HCT116 (cell line): ENCODE measurements at regions not wholly inside any gene's neighbourhood (a gene's known extent, or its start where the extent isn't known, plus 50 kb on each side); places are given as distances from the start of the nearest gene placed in this dataset.

ENCODE experiments used
- ATAC-seq: fragments of 200-7000 bp; cut with Tn5 transposase; 2 replicates; pipeline ENCODE4 v1.9.1; 2020; ENCODE audit warnings: mild to moderate bottlenecking, moderate library complexity
- BruUV-seq: library from RNA; stranded (reverse); fragments of 400-500 nt; replicated peaks from 2 replicates; lab custom pipeline; 2021; lab: Mats Ljungman, UMichigan
- CTCF ChIA-PET: fragments of 300-600 bp; sonication (Branson Sonifier 250); formaldehyde crosslinking; loops from one replicate; lab custom pipeline; 2021; ENCODE audit warnings: antibody characterized with exemption; lab: Charles Lee
- POLR2A ChIA-PET: fragments of 300-600, 350-600 bp; sonication (Branson Sonifier 250); formaldehyde crosslinking; loops from one replicate; lab custom pipeline; 2021; ENCODE audit warnings: antibody characterized with exemption; lab: Charles Lee
- RAD21 ChIA-PET, 2 experiments: fragments of 300-600 bp; sonication (Branson Sonifier 250); formaldehyde crosslinking; loops; one replicate each; lab custom pipeline; 2023; ENCODE audit warnings: low total read pairs in 2 of 2; ENCODE audit not compliant: uncharacterized antibody in 2 of 2, unreplicated experiment in 2 of 2, low non-redundant PET in 1 of 2; lab: Charles Lee
- DNase-seq: peaks from one replicate; pipeline ENCODE4 v3.0.0-alpha.2; 2010; ENCODE audit warnings: low read depth, low spot score
- H2AFZ ChIP-seq: fragments of 200-600 bp; shearing (Covaris generic), sonication (generic); 2 replicates; pipeline ENCODE4 v1.6.1; 2017; ENCODE audit warnings: low read depth, mixed run types, mixed read lengths, antibody characterized with exemption, low read length; ENCODE audit not compliant: poor library complexity, severe bottlenecking
- H3K27ac ChIP-seq: 2 replicates; pipeline ENCODE4 v1.5.1; 2012; ENCODE audit warnings: low read depth, low read length
- H3K27me3 ChIP-seq: fragments of 200-600 bp; sonication (generic); 2 replicates; pipeline ENCODE4 v1.6.1; 2016; ENCODE audit warnings: mixed run types, low read length, mixed read lengths; ENCODE audit not compliant: insufficient read depth
- H3K36me3 ChIP-seq, 2 experiments: fragments of 200-500 bp in 1 of 2; fragments of 200-600 bp in 1 of 2; sonication (Bioruptor generic) in 1 of 2; sonication (generic) in 1 of 2; 2 replicates each; pipeline versions ENCODE4 v1.5.1 to v1.6.1; 2014 to 2016; ENCODE audit warnings: low read length in 2 of 2, inconsistent platforms in 1 of 2, mixed read lengths in 1 of 2, mixed run types in 1 of 2; ENCODE audit not compliant: insufficient read depth in 2 of 2, control insufficient read depth in 1 of 2
- H3K4me1 ChIP-seq, 2 experiments: fragments of 200-600 bp in 1 of 2; sonication (generic) in 1 of 2; 2 replicates each; pipeline versions ENCODE4 v1.5.1 to v1.6.1; 2012 to 2017; ENCODE audit warnings: low read length in 2 of 2, inconsistent platforms in 1 of 2, mild to moderate bottlenecking in 1 of 2, mixed read lengths in 1 of 2, mixed run types in 1 of 2, moderate library complexity in 1 of 2; ENCODE audit not compliant: insufficient read depth in 2 of 2, control insufficient read depth in 1 of 2
- H3K4me2 ChIP-seq: fragments of 200-600 bp; sonication (generic); 2 replicates; pipeline ENCODE4 v1.6.1; 2017; ENCODE audit warnings: mixed run types, low read length, mixed read lengths
- H3K4me3 ChIP-seq, 2 experiments: fragments of 200-600 bp in 1 of 2; sonication (generic) in 1 of 2; replicated peaks in 1 of 2; 2 replicates each; pipeline ENCODE4 v1.5.1; 2011 to 2016; ENCODE audit warnings: low read length in 2 of 2, control low read depth in 1 of 2, low read depth in 1 of 2, mild to moderate bottlenecking in 1 of 2, mixed read lengths in 1 of 2, mixed run types in 1 of 2
- H3K79me2 ChIP-seq: fragments of 200-600 bp; sonication (generic); 2 replicates; pipeline ENCODE4 v1.6.1; 2017; ENCODE audit warnings: mild to moderate bottlenecking, mixed run types, low read length, moderate library complexity, mixed read lengths; ENCODE audit not compliant: insufficient read depth
- H3K9ac ChIP-seq: fragments of 200-600 bp; sonication (generic); 2 replicates; pipeline ENCODE4 v1.6.1; 2016; ENCODE audit warnings: low read length, mixed read lengths
- H3K9me2 ChIP-seq: fragments of 200-600 bp; sonication (generic), shearing (Covaris generic); 2 replicates; pipeline ENCODE4 v1.6.1; 2017; ENCODE audit warnings: mixed run types, mild to moderate bottlenecking, moderate library complexity; ENCODE audit not compliant: insufficient read depth
- H3K9me3 ChIP-seq, 2 experiments: fragments of 200-500 bp in 1 of 2; fragments of 200-600 bp in 1 of 2; sonication (Bioruptor generic) in 1 of 2; sonication (generic) in 1 of 2; 2 replicates each; pipeline ENCODE4 v1.6.1; 2014 to 2017; ENCODE audit warnings: low read length in 2 of 2, mixed read lengths in 2 of 2, inconsistent platforms in 1 of 2, low read depth in 1 of 2, mild to moderate bottlenecking in 1 of 2, mixed run types in 1 of 2, moderate library complexity in 1 of 2; ENCODE audit not compliant: control insufficient read depth in 1 of 2, insufficient read depth in 1 of 2
- H4K20me1 ChIP-seq: fragments of 200-600 bp; sonication (generic), shearing (Covaris generic); 2 replicates; pipeline ENCODE4 v1.6.1; 2017; ENCODE audit warnings: mixed run types, mild to moderate bottlenecking, moderate library complexity; ENCODE audit not compliant: insufficient read depth
- CBX3 ChIP-seq: IDR thresholded peaks from 2 replicates; pipeline ENCODE4 v1.6.1; 2012; ENCODE audit warnings: low read depth
- CEBPB ChIP-seq: IDR thresholded peaks from 2 replicates; pipeline ENCODE4 v1.6.1; 2012; ENCODE audit warnings: low read depth
- ELF1 ChIP-seq: IDR thresholded peaks from 2 replicates; pipeline ENCODE4 v1.6.1; 2012; ENCODE audit warnings: low read depth, borderline replicate concordance
- EZH2 ChIP-seq: fragments of 200-600 bp; sonication (generic); IDR thresholded peaks from 2 replicates; pipeline ENCODE4 v1.6.1; 2017; ENCODE audit warnings: antibody characterized with exemption, mixed run types
- EZH2phosphoT487 ChIP-seq: fragments of 200-600 bp; IDR thresholded peaks from 2 replicates; pipeline ENCODE4 v1.6.1; 2018; ENCODE audit warnings: antibody characterized with exemption, borderline replicate concordance
- JUND ChIP-seq: IDR thresholded peaks from 2 replicates; pipeline ENCODE4 v1.6.1; 2012
- POLR2A ChIP-seq: IDR thresholded peaks from 2 replicates; pipeline ENCODE4 v1.7.0; 2011; ENCODE audit warnings: borderline replicate concordance; ENCODE audit not compliant: insufficient read depth, insufficient read length; ENCODE audit errors: extremely low read depth
- POLR2AphosphoS5 ChIP-seq: IDR thresholded peaks from 2 replicates; pipeline ENCODE4 v1.6.1; 2011; ENCODE audit warnings: mild to moderate bottlenecking, low read depth, low read length, moderate library complexity
- RAD21 ChIP-seq: IDR thresholded peaks from 2 replicates; pipeline ENCODE4 v1.6.1; 2012; ENCODE audit warnings: low read depth, mild to moderate bottlenecking
- SIN3A ChIP-seq: IDR thresholded peaks from 2 replicates; pipeline ENCODE4 v1.6.1; 2012; ENCODE audit warnings: low read depth
- SRF ChIP-seq: IDR thresholded peaks from 2 replicates; pipeline ENCODE4 v1.6.1; 2012; ENCODE audit warnings: low read depth
- TCF7L2 ChIP-seq: IDR thresholded peaks from 2 replicates; pipeline ENCODE4 v1.7.0; 2011; ENCODE audit warnings: borderline replicate concordance, inconsistent platforms; ENCODE audit not compliant: insufficient read depth, insufficient read length; ENCODE audit errors: extremely low read depth
- YY1 ChIP-seq: IDR thresholded peaks from 2 replicates; pipeline ENCODE4 v1.6.1; 2011; ENCODE audit warnings: low read length, low read depth, moderate library complexity, mild to moderate bottlenecking; ENCODE audit not compliant: insufficient replicate concordance; ENCODE audit errors: extremely low read depth
- ZBTB33 ChIP-seq: IDR thresholded peaks from 2 replicates; pipeline ENCODE4 v1.6.1; 2011; ENCODE audit warnings: mild to moderate bottlenecking, low read length, moderate library complexity; ENCODE audit not compliant: insufficient replicate concordance; ENCODE audit errors: extremely low read depth
- ZFX ChIP-seq: fragments of 450-650 bp; IDR thresholded peaks from 2 replicates; pipeline ENCODE4 v1.6.1; 2017
- ZNF274 ChIP-seq: fragments of 200-500 bp; sonication (Bioruptor generic); IDR thresholded peaks from 2 replicates; pipeline ENCODE4 v1.6.1; 2014; ENCODE audit warnings: mild to moderate bottlenecking, low read depth, low read length, inconsistent platforms
- intact Hi-C: fragments of 100-400 bp; cut with micrococcal nuclease; formaldehyde crosslinking; loops from 2 replicates; pipeline ENCODE4 v1.10.0; 2022
- TF ChIP-seq, protein P1 (sequence below): IDR thresholded peaks from 2 replicates; pipeline ENCODE4 v1.6.1; 2012
- TF ChIP-seq, protein P2 (sequence below): IDR thresholded peaks from 2 replicates; pipeline ENCODE4 v1.6.1; 2012
- TF ChIP-seq, protein P3 (sequence below): IDR thresholded peaks from 2 replicates; pipeline ENCODE4 v1.6.1; 2012; ENCODE audit warnings: low read depth
- TF ChIP-seq, protein P4 (sequence below), 3 experiments: fragments of 200-600 bp in 1 of 3; sonication (generic) in 1 of 3; IDR thresholded peaks in 2 of 3; conservative IDR thresholded peaks in 1 of 3; 2 replicates each; pipeline ENCODE4 v1.5.1; 2012 to 2017; ENCODE audit warnings: low read depth in 2 of 3, low read length in 2 of 3, antibody characterized with exemption in 1 of 3, borderline replicate concordance in 1 of 3, control low read depth in 1 of 3, mild to moderate bottlenecking in 1 of 3, mixed read lengths in 1 of 3, mixed run types in 1 of 3, moderate library complexity in 1 of 3; ENCODE audit not compliant: insufficient read depth in 1 of 3

- no peak overlapping the region for H3K27ac ChIP-seq
- no peak overlapping the region for H3K4me3 ChIP-seq
- ChIA-PET RAD21 (no interaction called here), CTCF (no interaction called here), POLR2A (no interaction called here)
- H3K27me3 ChIP-seq = no peaks in the 10 kb centered on the region
- DNase-seq = no peak
- H3K9ac ChIP-seq = no peak overlapping the region
- no peaks in the 10 kb centered on the region for H3K4me1 ChIP-seq
- no peaks in the 10 kb centered on the region for H3K79me2 ChIP-seq
- no peaks in the 10 kb centered on the region for H3K9me2 ChIP-seq
- no peak for ATAC-seq
- no TSS peak for BruUV-seq
- no peak overlapping the region for H2AFZ ChIP-seq
- H3K4me2 ChIP-seq = no peak overlapping the region
- peaks cover 3 to 7% of the 10 kb centered on the region in 2 experiments; a peak in 2 of 4 replicates for H3K9me3 ChIP-seq
- no peaks in the 10 kb centered on the region for H4K20me1 ChIP-seq
- intact Hi-C loops = no loop called here
- TF ChIP-seq ZBTB33 (no peak), RAD21 (no peak), JUND (no peak), CBX3 (no peak), POLR2A (no peak), CEBPB (no peak), EZH2phosphoT487 (no peak), POLR2AphosphoS5 (no peak), SRF (no peak), ZFX (no peak), EZH2 (no peak), YY1 (no peak), TCF7L2 (no peak), SIN3A (no peak), ELF1 (no peak), ZNF274 (no peak)
- TF ChIP-seq, protein P1, sequence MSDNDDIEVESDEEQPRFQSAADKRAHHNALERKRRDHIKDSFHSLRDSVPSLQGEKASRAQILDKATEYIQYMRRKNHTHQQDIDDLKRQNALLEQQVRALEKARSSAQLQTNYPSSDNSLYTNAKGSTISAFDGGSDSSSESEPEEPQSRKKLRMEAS = no peak
- TF ChIP-seq, protein P2, sequence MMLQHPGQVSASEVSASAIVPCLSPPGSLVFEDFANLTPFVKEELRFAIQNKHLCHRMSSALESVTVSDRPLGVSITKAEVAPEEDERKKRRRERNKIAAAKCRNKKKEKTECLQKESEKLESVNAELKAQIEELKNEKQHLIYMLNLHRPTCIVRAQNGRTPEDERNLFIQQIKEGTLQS = no peak
- TF ChIP-seq, protein P3, sequence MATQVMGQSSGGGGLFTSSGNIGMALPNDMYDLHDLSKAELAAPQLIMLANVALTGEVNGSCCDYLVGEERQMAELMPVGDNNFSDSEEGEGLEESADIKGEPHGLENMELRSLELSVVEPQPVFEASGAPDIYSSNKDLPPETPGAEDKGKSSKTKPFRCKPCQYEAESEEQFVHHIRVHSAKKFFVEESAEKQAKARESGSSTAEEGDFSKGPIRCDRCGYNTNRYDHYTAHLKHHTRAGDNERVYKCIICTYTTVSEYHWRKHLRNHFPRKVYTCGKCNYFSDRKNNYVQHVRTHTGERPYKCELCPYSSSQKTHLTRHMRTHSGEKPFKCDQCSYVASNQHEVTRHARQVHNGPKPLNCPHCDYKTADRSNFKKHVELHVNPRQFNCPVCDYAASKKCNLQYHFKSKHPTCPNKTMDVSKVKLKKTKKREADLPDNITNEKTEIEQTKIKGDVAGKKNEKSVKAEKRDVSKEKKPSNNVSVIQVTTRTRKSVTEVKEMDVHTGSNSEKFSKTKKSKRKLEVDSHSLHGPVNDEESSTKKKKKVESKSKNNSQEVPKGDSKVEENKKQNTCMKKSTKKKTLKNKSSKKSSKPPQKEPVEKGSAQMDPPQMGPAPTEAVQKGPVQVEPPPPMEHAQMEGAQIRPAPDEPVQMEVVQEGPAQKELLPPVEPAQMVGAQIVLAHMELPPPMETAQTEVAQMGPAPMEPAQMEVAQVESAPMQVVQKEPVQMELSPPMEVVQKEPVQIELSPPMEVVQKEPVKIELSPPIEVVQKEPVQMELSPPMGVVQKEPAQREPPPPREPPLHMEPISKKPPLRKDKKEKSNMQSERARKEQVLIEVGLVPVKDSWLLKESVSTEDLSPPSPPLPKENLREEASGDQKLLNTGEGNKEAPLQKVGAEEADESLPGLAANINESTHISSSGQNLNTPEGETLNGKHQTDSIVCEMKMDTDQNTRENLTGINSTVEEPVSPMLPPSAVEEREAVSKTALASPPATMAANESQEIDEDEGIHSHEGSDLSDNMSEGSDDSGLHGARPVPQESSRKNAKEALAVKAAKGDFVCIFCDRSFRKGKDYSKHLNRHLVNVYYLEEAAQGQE = no peak
- TF ChIP-seq, protein P4, sequence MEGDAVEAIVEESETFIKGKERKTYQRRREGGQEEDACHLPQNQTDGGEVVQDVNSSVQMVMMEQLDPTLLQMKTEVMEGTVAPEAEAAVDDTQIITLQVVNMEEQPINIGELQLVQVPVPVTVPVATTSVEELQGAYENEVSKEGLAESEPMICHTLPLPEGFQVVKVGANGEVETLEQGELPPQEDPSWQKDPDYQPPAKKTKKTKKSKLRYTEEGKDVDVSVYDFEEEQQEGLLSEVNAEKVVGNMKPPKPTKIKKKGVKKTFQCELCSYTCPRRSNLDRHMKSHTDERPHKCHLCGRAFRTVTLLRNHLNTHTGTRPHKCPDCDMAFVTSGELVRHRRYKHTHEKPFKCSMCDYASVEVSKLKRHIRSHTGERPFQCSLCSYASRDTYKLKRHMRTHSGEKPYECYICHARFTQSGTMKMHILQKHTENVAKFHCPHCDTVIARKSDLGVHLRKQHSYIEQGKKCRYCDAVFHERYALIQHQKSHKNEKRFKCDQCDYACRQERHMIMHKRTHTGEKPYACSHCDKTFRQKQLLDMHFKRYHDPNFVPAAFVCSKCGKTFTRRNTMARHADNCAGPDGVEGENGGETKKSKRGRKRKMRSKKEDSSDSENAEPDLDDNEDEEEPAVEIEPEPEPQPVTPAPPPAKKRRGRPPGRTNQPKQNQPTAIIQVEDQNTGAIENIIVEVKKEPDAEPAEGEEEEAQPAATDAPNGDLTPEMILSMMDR (IDR thresholded peaks at IDR 0.05 in 2 of 3, conservative IDR thresholded peaks at IDR 0.05 in 1 of 3; ENCODE audit: borderline replicate concordance in 1 of 3, insufficient read depth in 1 of 3, low read depth in 2 of 3, low read length in 2 of 3) = no peak
- H3K36me3 ChIP-seq = no peaks in the 10 kb centered on the region
Measured at GRCh38 chr13:80584306-80584705, 243.4 kb upstream of the SPRY2 start.
